ENCODE measurements at regions not wholly inside any gene's neighbourhood (a gene's known extent, or its start where the extent isn't known, plus 50 kb on each side); places are given as distances from the start of the nearest gene placed in this dataset.

- DNase-seq (ENCODE audit: low read depth in 1 of 2, low spot score in 2 of 2): no peak
- no peak overlapping the region for H2BK120ac ChIP-seq (replicated peaks; ENCODE audit: low read depth, low read length)
- H3K18ac ChIP-seq (ENCODE audit: extremely low read depth, low read length): no peak overlapping the region
- H3K9me3 ChIP-seq (ENCODE audit: insufficient read depth in 2 of 2, low read depth in 1 of 2, low read length in 1 of 2): no peaks in the 10 kb centered on the region
- H2AFZ ChIP-seq (ENCODE audit: low read length): no peak overlapping the region
- no peak overlapping the region for H2BK15ac ChIP-seq (ENCODE audit: low read length)
- H3K9ac ChIP-seq (replicated peaks in 1 of 4; ENCODE audit: extremely low read depth in 1 of 4, low read depth in 3 of 4, low read length in 3 of 4): no peak overlapping the region
- no peaks in the 10 kb centered on the region for H3K79me1 ChIP-seq (ENCODE audit: low read depth, low read length)
- no peak overlapping the region for H2BK20ac ChIP-seq (ENCODE audit: low read length)
- H3K27ac ChIP-seq (ENCODE audit: low read depth, low read length): no peak overlapping the region
- H2BK12ac ChIP-seq (ENCODE audit: low read depth, low read length): no peak overlapping the region
- H3K23me2 ChIP-seq (ENCODE audit: low read depth, low read length): no peaks in the 10 kb centered on the region; the same call in 1 of the 2 replicates
- no peak overlapping the region for H4K8ac ChIP-seq (ENCODE audit: extremely low read depth, insufficient read depth, low read length)
- H3K23ac ChIP-seq (ENCODE audit: insufficient read length): no peak overlapping the region
- WGBS, 2 experiments (ENCODE audit: extremely low coverage in 1 of 2, insufficient coverage in 1 of 2, insufficient read length in 1 of 2, insufficient replicate concordance in 2 of 2, low coverage in 1 of 2, low lambda C conversion rate in 2 of 2, missing lambda C conversion rate in 1 of 2): 84% methylated on average over 2 of the region's 2 CpGs; no CpG with 5 or more reads in 1 of the 2 experiments
- FAIRE-seq: no peak
- H3K14ac ChIP-seq (ENCODE audit: insufficient read length): no peak overlapping the region
- H4K91ac ChIP-seq (replicated peaks; ENCODE audit: insufficient read length, low read length): no peak overlapping the region
- no peaks in the 10 kb centered on the region for H3K36me3 ChIP-seq (ENCODE audit: control insufficient read depth in 2 of 4, insufficient read depth in 4 of 4, low read length in 3 of 4)
- no peak overlapping the region for H4K5ac ChIP-seq (ENCODE audit: insufficient read length, low read depth, low read length)
- H2BK5ac ChIP-seq (ENCODE audit: low read depth, low read length): no peak overlapping the region
- H4K20me1 ChIP-seq (replicated peaks in 1 of 2; ENCODE audit: control insufficient read depth in 1 of 2, insufficient read depth in 2 of 2, low read length in 2 of 2): no peaks in the 10 kb centered on the region
- H3K79me2 ChIP-seq (ENCODE audit: control insufficient read depth in 1 of 2, insufficient read depth in 2 of 2, low read length in 2 of 2): no peaks in the 10 kb centered on the region
- no peaks in the 10 kb centered on the region for H3K27me3 ChIP-seq (replicated peaks in 1 of 4; ENCODE audit: control insufficient read depth in 3 of 4, extremely low read depth in 1 of 4, insufficient read depth in 3 of 4, low read length in 3 of 4)
- ChIA-PET POLR2A (ENCODE audit: partially characterized antibody) (no interaction called here), CTCF (ENCODE audit: partially characterized antibody) (interaction anchor here (0.7 to 1.7 kb wide), 4 partner anchors 39 to 252 kb away, joined by 3 to 4 read pairs (median 3); no protein-coding TSS in a partner anchor)
- no peaks in the 10 kb centered on the region for H3K4me1 ChIP-seq (replicated peaks in 1 of 4; ENCODE audit: control insufficient read depth in 3 of 4, insufficient read depth in 4 of 4, low read length in 3 of 4)
- no peak overlapping the region for H3K4me3 ChIP-seq (ENCODE audit: extremely low read depth in 1 of 4, insufficient read depth in 2 of 4, low read depth in 3 of 4, low read length in 4 of 4)
- no peak overlapping the region for H2AK5ac ChIP-seq (ENCODE audit: low read depth, low read length)
- H3K4me2 ChIP-seq (ENCODE audit: insufficient read depth in 1 of 2, low read depth in 2 of 2, low read length in 2 of 2): no peak overlapping the region
- H3K4ac ChIP-seq (replicated peaks; ENCODE audit: insufficient read length, low read depth, low read length): no peak overlapping the region
- no peak overlapping the region for H3K56ac ChIP-seq (replicated peaks; ENCODE audit: insufficient read length, low read depth, low read length)
- TF ChIP-seq CREB1 (IDR thresholded peaks at IDR 0.05): no peak
- TF ChIP-seq CTBP2 (IDR thresholded peaks at IDR 0.05; ENCODE audit: borderline replicate concordance, insufficient read depth, insufficient read length, low read length): no peak
- TF ChIP-seq SUZ12 (IDR thresholded peaks at IDR 0.05; ENCODE audit: low read length): no peak
- no peak for TF ChIP-seq SAP30 (IDR thresholded peaks at IDR 0.05; ENCODE audit: insufficient read depth, insufficient replicate concordance, low read length)
- TF ChIP-seq RNF2 (IDR thresholded peaks at IDR 0.05; ENCODE audit: borderline replicate concordance, low read depth, low read length, missing control alignments, poor library complexity, severe bottlenecking): no peak
- no peak for TF ChIP-seq POLR2AphosphoS5 (IDR thresholded peaks at IDR 0.05; ENCODE audit: low read depth, low read length)
- TF ChIP-seq, protein P1, sequence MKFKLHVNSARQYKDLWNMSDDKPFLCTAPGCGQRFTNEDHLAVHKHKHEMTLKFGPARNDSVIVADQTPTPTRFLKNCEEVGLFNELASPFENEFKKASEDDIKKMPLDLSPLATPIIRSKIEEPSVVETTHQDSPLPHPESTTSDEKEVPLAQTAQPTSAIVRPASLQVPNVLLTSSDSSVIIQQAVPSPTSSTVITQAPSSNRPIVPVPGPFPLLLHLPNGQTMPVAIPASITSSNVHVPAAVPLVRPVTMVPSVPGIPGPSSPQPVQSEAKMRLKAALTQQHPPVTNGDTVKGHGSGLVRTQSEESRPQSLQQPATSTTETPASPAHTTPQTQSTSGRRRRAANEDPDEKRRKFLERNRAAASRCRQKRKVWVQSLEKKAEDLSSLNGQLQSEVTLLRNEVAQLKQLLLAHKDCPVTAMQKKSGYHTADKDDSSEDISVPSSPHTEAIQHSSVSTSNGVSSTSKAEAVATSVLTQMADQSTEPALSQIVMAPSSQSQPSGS (IDR thresholded peaks at IDR 0.05; ENCODE audit: low read length): no peak
- no peak for TF ChIP-seq CHD2 (IDR thresholded peaks at IDR 0.05; ENCODE audit: low read length)
- no peak for TF ChIP-seq BRCA1 (IDR thresholded peaks at IDR 0.05; ENCODE audit: low read depth, low read length)
- TF ChIP-seq TBP (IDR thresholded peaks at IDR 0.05; ENCODE audit: low read depth, low read length): no peak
- no peak for TF ChIP-seq SP2 (IDR thresholded peaks at IDR 0.05; ENCODE audit: low read length)
- no peak for TF ChIP-seq EZH2 (IDR thresholded peaks at IDR 0.05; ENCODE audit: low read depth, low read length, severe bottlenecking)
- TF ChIP-seq CBX8 (IDR thresholded peaks at IDR 0.05; ENCODE audit: borderline replicate concordance, low read depth, low read length): no peak
These were observed 311.3 kb downstream of the LMO7 start for GRCh38 chr13:75947448-75947847.

Measured in H1 (cell line).